ENCODE measurements at regions not wholly inside any gene's neighbourhood (a gene's known extent, or its start where the extent isn't known, plus 50 kb on each side); places are given as distances from the start of the nearest gene placed in this dataset.

DNA sequence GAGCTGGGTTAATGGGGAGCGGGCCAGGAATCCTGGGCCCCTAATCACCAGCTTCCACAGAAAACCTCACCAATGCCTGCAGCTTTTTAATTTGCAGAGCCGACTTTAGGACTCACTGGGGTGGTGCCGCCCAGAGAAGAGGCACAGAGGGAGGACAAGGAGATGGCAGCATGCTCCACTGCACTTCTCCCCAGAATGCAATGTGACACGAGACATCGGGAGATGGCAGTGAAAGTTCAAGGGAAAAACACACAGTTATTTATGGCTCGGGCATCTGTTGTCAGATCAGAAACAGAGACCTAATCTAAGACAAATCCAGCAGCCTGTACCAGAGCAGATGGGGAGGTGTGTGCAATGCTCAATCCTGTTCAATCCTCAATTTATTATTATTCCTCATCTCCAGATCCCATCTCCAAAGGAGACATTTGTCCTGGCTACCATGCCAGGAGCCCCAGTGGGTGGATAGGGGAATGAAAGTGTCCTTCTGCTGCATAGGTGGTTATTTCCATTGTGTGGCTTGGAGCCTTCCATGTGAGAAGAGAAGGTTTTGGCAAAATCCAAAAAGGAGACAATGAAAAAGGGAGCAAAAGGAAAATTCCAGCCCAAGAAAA is 250.0 kb downstream of the NXPE2 start:
- TF ChIP-seq CTCF (IDR thresholded peaks at IDR 0.05; ENCODE audit: low read depth, low read length) = no peak
- DNase-seq (ENCODE audit: extremely low read depth, low read depth) = no peak

DNA sequence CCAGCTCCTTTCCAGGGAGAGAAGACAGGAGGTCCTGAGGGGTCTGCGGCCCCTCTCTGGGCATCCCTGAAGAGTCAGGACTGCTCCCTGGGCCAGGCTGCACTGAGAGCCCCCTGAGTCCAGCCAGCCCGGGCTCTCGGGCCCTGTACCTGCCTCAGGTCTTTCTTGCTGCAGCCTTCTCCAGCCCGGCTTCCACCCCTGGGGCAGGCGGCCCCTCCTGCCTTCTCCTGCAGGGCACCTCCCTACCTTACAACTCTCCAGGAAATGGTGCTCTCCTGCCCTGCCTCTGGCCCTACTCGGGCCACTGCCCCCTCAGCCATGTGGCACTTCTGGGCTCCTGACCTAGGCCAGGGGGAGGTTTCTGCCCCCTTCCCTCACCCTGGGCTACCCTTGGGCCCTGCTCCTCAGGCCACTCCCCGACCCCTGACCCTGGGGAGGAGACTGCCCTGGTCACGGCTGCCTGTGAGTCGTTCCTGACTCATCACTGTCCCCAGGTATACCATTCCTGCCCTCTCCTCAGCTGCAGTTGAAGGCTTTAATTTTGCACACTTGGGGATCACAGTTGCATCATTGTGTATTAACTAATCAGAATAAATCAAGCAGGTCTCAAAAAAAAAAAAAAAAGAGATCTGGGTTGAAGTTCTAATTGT is 251.1 kb downstream of the NXPE2 start:
- no peak for DNase-seq (ENCODE audit: extremely low read depth, low read depth)
- TF ChIP-seq CTCF (IDR thresholded peaks at IDR 0.05; ENCODE audit: low read depth, low read length) = no peak

- no peak for DNase-seq (ENCODE audit: extremely low read depth, low read depth)
- no peak for TF ChIP-seq CTCF (IDR thresholded peaks at IDR 0.05; ENCODE audit: low read depth, low read length)
These were observed 260.5 kb downstream of the NXPE2 start for GRCh38 chr11:114938799-114939198.

DNA sequence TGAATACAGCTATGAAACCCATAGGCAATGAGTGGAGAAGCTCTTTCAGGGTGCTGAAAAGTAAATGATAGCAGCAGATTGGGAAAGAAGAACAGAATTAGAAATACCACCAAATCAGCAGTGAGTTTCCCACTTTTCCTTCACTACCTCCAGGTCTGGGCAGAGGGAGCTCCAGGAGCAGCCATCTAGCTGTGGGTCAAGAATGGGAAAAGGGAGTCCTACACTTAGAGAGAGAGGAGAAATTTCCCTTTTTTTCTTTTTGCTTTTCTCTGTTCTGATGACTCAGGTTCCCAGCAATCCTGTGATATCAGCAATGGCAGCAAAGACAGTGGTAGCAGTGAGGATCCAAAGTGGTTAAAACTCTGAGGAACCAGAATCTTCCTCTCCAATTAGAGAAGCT is 263.9 kb downstream of the NXPE2 start:
- DNase-seq (ENCODE audit: extremely low read depth, low read depth) = no peak

GRCh38 chr11:114949614-114950351 is 271.5 kb downstream of the NXPE2 start:
- TF ChIP-seq CTCF (IDR thresholded peaks at IDR 0.05; ENCODE audit: low read depth, low read length) = no peak
- DNase-seq (ENCODE audit: extremely low read depth, low read depth) = no peak

More for the DNA sequence above, 263.9 kb downstream of the NXPE2 start:
- TF ChIP-seq CTCF (IDR thresholded peaks at IDR 0.05; ENCODE audit: low read depth, low read length) = no peak

GRCh38 chr11:114953039-114953438 is 274.7 kb downstream of the NXPE2 start:
- TF ChIP-seq CTCF (IDR thresholded peaks at IDR 0.05; ENCODE audit: low read depth, low read length) = no peak
- no peak for DNase-seq (ENCODE audit: extremely low read depth, low read depth)

GRCh38 chr11:114955923-114956322 is 277.6 kb downstream of the NXPE2 start:
- TF ChIP-seq CTCF (IDR thresholded peaks at IDR 0.05; ENCODE audit: low read depth, low read length) = no peak

More at GRCh38 chr11:114955923-114956322, 277.6 kb downstream of the NXPE2 start:
- no peak for DNase-seq (ENCODE audit: extremely low read depth, low read depth)
